ENCODE measurements at regions not wholly inside any gene's neighbourhood (a gene's known extent, or its start where the extent isn't known, plus 50 kb on each side); places are given as distances from the start of the nearest gene placed in this dataset.

DNA sequence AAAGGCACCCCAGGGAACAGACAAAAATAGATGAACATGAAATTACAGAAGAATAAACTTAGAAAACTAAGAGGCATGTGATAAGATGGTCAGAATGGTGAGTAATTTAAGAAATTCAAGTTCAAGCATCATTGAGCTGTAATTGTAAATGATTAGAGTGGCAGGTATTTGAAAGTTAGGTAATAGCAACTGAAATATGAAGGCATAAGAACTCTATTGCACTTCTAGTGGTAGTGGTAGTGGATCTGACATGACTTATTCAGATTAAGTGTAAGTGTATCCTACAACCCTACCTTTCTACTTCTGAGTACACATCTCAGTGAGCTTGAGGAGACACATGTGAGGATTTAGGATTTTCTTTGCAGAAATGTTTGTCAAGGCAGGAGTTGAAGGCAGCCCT lies 192.9 kb upstream of the RIOK2 start:
- TF ChIP-seq POLR2AphosphoS5 (IDR thresholded peaks at IDR 0.05): no peak
- TF ChIP-seq, protein P1, sequence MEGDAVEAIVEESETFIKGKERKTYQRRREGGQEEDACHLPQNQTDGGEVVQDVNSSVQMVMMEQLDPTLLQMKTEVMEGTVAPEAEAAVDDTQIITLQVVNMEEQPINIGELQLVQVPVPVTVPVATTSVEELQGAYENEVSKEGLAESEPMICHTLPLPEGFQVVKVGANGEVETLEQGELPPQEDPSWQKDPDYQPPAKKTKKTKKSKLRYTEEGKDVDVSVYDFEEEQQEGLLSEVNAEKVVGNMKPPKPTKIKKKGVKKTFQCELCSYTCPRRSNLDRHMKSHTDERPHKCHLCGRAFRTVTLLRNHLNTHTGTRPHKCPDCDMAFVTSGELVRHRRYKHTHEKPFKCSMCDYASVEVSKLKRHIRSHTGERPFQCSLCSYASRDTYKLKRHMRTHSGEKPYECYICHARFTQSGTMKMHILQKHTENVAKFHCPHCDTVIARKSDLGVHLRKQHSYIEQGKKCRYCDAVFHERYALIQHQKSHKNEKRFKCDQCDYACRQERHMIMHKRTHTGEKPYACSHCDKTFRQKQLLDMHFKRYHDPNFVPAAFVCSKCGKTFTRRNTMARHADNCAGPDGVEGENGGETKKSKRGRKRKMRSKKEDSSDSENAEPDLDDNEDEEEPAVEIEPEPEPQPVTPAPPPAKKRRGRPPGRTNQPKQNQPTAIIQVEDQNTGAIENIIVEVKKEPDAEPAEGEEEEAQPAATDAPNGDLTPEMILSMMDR (IDR thresholded peaks at IDR 0.05): no peak
- no peak for TF ChIP-seq POLR2A (IDR thresholded peaks at IDR 0.05)
